GM18868 (cell line): ENCODE measurements at regions not wholly inside any gene's neighbourhood (a gene's known extent, or its start where the extent isn't known, plus 50 kb on each side); places are given as distances from the start of the nearest gene placed in this dataset.

Experiments
- ATAC-seq: cut with Tn5 transposase; IDR thresholded peaks from one replicate; pipeline ENCODE4 v1.9.1; 2021; ENCODE audit warnings: mild to moderate bottlenecking, moderate library complexity; ENCODE audit not compliant: unreplicated experiment

DNA sequence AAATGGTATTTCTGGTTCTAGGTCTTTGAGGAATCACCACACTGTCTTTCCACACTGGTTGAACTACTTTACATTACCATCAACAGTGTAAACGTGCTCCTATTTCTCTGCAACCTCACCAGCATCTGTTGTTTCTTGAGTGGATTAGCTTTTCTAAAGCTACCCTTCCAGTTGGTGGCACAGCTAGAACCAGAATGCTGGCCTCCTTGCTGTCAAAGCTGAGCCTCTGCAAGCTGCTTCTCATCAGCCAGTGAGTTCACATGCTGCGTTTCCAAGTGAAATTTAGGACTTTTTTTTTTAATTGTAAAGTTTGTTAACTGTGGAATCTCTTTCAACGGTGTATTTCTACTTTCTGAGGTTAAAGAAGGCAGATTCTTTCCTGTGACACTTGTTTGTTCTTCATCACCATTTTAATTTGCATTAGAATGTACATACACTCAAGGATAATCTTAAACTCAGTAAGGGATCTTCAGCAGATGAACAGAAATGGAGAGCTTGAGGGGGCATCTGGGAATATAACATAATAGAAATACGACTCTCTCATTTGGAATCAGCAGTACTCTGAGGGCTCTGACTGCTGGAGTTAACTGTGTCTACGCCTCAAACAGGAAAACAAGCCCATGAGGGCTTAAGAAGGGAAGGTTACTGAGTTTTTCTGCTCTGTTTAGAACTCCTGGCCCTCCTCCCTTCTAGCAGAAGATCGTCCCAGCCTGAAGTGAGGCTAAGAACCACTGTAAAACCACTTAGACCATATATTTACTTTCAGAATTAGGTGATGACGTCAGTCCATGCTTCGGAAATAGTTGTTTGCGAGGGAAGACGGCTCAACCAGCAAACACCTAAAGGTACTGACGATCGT is 148.4 kb upstream of the FAM20A start:
- ATAC-seq = no peak

DNA sequence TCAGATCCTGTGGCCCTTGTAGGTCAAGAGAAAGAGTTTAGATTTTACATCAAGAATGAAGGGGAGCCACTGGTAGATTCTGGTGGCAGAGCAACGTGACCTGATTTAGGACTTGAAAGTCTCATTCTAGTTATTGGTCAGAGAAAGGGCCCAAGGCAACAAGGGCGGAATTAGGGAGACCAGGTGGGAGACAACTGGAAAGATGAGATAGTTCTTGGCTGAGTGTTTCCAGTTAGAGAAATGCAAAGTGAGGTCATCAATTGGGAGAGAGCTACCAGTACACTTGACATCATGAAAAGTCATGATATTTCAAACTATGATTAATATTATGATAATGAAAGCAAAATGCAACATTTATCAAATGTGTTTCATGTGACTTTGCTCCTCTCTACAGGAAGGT is 147.2 kb upstream of the FAM20A start:
- ATAC-seq = no peak

DNA sequence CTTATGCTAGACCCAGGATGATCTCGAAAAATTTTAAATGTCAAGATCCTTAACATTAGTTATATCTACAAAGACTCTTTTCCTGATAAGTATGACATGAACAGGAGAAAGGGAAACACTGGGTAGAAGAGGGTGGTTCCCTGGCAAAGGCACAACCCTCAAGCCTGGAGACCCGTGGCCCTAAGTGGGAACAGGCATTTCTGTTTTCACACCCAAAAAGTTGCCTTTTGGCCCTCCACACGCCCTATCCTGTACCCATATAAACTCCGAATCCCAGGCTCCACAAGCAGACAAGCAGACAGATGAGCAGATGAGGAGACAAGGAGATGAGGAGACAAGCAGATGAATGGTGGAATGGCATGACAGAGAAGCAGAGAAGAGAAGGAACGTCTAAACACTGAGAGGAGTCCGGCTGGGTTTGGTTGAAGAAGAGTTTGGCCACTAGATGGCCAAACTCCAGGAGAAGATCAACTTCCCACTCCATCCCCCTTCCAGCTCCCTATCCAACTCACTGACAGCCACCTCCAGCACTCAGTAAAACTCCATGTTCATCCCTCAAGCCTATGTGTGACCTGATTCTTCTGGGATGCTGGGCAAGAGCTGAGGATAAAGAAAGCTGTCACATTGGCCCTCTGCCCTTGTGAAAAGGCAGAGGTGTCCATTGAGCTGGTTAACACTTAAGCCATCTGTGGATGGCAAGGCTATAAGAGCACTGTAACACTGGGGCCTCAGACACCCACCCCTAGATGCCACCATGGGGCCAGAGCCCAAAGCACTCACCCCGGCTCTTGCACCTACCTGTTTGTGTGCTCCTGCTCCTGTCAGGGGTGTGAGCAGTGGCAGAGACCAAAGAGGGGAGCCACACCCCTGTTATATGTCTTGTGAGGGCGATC is 139.6 kb upstream of the FAM20A start:
- ATAC-seq = no peak

DNA sequence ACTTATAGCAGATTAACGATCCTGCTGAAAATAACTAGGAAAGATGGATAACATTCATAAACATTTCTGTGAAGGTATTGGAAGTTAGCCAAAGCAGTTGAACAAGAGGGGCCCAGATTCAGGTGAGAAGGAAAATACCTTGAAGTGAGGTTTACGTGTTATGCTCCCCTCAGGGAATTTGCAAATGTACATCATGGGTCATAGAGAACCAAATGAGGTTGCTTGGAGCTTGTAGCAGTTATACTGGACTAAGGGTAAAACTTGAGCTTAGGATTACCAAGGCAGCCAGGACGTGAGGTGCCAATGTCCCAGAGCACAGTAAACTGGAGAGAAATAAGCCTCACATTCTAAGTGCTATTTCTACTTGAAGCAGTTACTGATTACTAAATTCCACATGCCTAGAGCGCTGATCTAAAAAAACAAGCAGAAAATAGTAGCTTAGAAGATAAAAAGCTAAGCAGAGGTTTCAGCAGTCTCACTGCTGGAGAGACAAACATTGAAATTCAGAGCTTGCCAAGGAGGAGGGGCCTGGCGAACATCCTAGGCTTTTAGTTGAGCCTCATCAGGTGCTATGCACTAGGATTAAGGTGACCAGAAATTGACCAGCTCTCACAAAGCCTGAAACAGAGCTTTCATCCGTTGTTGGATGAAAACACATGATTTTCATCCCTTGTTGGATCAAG is 136.7 kb upstream of the FAM20A start:
- ATAC-seq = no peak

GRCh38 chr17:68734931-68735330 is 133.8 kb upstream of the FAM20A start:
- no peak for ATAC-seq

- ATAC-seq = no peak
Observed at GRCh38 chr17:68734187-68734900, 133.2 kb upstream of the FAM20A start.

- no peak for ATAC-seq
Observed at GRCh38 chr17:68733241-68734176, 132.3 kb upstream of the FAM20A start.

- ATAC-seq = no peak
Observed at GRCh38 chr17:68732301-68732749, 131.2 kb upstream of the FAM20A start.

- ATAC-seq = no peak
Observed at GRCh38 chr17:68731465-68731864, 130.3 kb upstream of the FAM20A start.

- ATAC-seq = no peak
Observed at GRCh38 chr17:68719431-68719830, 118.3 kb upstream of the FAM20A start.

GRCh38 chr17:68718926-68719325 is 117.8 kb upstream of the FAM20A start:
- ATAC-seq = no peak

DNA sequence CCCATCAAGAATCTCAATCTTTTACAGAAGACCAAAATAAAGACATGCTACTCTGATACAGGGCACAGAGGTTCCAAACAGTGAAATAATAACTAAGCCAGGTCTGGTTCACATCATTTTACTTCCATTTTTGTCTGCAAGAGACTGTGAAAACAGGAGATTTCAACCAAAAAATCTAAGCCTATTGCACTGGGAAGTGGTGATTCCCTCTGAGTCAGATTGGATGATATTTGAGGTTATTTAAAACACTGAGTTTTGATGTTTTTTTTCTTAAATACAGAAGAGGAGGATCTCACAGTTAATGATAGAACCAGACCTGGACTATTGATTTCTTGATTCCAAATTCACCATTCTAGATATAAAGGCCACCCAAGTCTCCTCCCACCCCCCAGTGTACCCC is 117.3 kb upstream of the FAM20A start:
- ATAC-seq = no peak

GRCh38 chr17:68714676-68715075 is 113.5 kb upstream of the FAM20A start:
- no peak for ATAC-seq

GRCh38 chr17:68711858-68712257 is 110.7 kb upstream of the FAM20A start:
- ATAC-seq = no peak

GRCh38 chr17:68710976-68711375 is 109.8 kb upstream of the FAM20A start:
- ATAC-seq = no peak

- ATAC-seq = no peak
Observed at GRCh38 chr17:68710035-68710780, 109.0 kb upstream of the FAM20A start.

- no peak for ATAC-seq
Observed at GRCh38 chr17:68709461-68709860, 108.3 kb upstream of the FAM20A start.

DNA sequence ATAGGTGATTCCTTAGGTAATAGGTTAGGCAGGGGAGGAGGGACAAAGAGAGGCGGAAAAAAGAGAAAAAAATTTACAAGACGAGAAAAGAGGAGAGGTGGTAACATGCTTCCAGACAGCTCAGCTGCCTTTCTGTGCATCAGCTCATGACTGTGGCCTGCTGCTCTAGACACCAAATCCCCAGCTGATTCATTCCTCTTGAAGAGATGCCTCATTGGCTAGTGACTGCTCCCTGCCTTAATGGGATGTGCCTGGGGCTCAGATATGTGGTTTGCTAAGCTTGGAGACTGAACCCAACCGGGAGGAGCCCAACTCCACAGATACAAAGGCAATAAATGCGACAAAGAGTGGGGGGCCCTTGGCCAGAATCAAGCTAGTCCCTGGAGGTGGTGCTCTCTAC is 105.9 kb upstream of the FAM20A start:
- no peak for ATAC-seq
